HG03378 (cell line): ENCODE measurements at regions not wholly inside any gene's neighbourhood (a gene's known extent, or its start where the extent isn't known, plus 50 kb on each side); places are given as distances from the start of the nearest gene placed in this dataset.
A peak's percentile ranks its signal among the peaks of the same experiment; 100 is the strongest.
"Not testable (repeated sequence)": the region's sequence is repeated elsewhere in the genome, so short reads cannot be mapped to it uniquely, and the experiment has no call there.

Experiments used
- ATAC-seq: cut with Tn5 transposase; IDR thresholded peaks from one replicate; pipeline ENCODE4 v1.9.1; 2021; ENCODE audit warnings: mild to moderate bottlenecking, moderate library complexity; ENCODE audit not compliant: unreplicated experiment

DNA sequence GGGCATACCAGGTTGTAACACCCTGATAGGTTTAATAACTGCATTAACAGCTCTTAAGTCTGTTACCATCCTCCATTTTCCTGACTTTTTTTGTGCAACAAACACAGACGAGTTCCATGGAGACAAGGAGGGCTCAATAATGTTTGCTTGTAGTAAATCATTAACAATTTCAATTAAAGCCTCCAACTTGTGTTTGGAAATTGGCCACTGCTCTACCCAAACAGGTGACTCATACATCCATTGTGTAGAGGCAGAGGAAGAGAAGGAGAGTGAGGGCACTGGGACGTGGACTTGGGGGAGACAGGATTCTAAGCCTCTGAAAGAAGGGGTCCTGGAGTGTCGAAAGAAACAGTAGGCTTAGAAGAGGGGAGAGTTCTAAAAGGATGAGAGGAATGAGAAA is 213.6 kb upstream of the KCNN2 start:
- ATAC-seq, result no peak

- not testable (repeated sequence) for ATAC-seq
These were observed 213.1 kb upstream of the KCNN2 start for GRCh38 chr5:114148728-114149127.

DNA sequence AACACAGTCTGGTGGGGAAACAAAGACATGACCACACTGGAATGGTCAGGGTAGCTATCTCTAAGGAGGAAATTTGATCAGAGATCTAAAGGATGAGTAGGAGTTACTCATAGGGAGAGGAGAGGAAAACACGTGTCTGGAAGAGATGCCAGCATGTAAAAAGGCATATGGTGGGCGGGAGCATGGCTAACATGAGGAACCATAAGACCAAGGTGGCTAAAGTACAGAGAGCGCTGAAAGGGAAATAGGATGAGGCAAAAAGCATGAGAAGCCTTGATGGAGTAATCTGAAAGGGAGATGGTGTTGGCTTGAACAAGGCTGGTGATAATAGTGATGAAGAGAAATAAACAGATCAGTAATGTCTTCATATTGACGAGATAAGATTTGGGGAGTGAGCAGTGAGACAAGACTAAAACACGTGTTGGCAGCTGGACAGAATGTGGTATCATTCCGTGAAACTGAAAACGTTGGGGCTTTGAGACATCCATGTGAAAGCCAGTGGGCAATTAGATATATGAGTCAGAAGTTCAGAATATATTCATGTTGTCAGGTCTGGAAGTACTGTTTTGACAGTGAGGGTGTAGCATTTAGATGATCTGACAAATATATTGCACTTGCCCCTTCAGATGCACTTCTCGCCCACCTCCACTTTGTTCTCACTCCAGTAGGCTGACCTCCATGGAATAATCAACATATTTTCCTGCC is 209.1 kb upstream of the KCNN2 start:
- no peak for ATAC-seq

- no peak for ATAC-seq
These were observed 208.5 kb upstream of the KCNN2 start for GRCh38 chr5:114153392-114153791.

- ATAC-seq, result no peak
These were observed 208.0 kb upstream of the KCNN2 start for GRCh38 chr5:114153833-114154232.

DNA sequence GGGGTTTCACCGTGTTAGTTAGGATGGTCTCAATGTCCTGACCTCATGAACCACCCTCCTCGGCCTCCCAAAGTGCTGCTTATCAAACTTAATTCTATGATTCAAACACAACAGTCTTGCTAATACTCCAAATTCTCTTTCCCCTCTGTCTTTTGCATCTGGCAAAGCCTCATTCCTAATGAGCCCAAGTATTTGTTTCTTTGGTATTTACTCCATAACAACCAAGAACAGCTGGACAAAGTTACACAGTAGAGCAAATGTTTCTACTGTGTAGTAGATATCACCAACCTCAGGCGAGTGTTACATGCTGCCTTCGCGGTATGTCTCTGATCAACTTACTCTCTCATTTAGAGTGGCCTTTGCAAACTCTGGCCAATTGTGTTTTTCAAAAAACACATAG is 195.8 kb upstream of the KCNN2 start:
- ATAC-seq, result no peak

GRCh38 chr5:114174131-114174530 is 187.7 kb upstream of the KCNN2 start:
- ATAC-seq, result no peak

DNA sequence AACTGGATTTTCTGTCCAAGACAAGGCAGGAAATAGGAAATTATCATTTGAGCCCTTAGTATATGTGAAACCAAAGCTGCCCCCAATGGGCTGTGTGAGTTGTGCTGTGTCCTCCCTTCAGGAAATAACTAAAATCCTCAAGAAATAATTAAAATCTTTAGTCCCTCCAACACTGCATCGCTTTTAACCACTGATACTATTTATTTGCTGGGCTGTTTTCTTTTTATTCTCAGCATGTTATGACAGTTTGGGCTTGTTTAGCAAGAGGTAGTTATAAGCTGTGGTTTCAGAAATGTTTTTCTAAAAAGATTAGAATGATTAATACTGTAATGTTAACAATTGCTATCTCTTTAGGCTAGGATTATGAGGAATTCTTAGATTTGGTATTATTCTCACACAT is 187.0 kb upstream of the KCNN2 start:
- ATAC-seq, result no peak

DNA sequence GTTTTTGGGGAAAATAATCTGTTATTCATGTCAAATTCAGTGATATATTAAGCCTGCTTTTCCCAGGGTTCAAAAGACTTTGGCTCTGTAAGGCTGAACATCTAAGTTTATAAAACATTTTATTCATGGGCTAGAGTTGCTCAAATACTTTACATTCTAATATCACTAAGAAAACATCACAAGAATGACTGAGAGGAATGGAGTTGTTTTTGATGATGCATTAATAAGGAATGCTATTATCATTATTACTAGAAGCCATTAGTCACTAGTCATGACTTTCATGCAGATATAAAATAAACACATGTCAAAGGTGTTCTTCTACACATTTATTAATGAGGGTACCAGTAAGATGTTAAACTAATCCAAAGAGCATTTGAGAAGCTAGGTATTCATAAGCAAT is 185.5 kb upstream of the KCNN2 start:
- no peak for ATAC-seq

DNA sequence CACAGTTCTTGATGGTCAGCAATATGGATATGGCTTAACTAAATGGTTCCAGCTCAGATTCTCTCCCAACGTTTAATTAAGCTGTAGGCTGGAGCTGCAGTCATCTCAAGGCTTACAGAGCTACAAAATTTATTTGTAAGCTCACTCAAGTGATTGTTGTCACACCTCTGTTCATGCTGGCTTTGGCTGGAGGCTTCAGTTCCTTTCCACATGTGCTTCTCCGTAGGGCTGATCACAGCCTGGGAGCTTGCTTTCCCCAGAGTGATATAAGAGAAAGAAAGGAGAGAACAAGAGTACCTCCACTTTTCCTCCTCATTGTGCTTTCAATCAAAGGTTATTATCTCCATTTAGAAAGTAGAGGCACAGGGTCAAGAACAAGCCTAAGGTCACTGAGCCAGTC is 182.7 kb upstream of the KCNN2 start:
- ATAC-seq, result no peak

DNA sequence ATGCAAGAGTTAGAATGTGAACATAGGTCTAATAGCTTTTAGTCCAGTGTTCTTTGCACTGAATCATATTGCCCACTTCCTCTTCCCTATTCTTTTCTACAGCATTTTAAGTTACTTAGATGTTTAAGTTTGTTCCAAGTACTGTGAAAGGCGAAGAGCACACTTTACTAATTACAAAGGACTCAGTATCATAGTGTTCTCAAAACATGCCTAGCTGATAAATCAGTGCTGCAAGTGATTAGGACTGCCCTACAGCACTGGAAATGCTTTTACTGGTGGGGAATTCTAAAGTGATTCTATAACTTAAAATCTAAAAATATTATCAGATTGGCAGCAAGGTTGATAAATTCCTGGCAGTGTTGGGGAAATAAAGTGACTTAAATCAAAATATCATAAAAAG is 177.9 kb upstream of the KCNN2 start:
- no peak for ATAC-seq

- no peak for ATAC-seq
These were observed 176.6 kb upstream of the KCNN2 start for GRCh38 chr5:114185274-114185673.

GRCh38 chr5:114191441-114191840 is 170.4 kb upstream of the KCNN2 start:
- no peak for ATAC-seq

GRCh38 chr5:114192108-114192507 is 169.8 kb upstream of the KCNN2 start:
- no peak for ATAC-seq

DNA sequence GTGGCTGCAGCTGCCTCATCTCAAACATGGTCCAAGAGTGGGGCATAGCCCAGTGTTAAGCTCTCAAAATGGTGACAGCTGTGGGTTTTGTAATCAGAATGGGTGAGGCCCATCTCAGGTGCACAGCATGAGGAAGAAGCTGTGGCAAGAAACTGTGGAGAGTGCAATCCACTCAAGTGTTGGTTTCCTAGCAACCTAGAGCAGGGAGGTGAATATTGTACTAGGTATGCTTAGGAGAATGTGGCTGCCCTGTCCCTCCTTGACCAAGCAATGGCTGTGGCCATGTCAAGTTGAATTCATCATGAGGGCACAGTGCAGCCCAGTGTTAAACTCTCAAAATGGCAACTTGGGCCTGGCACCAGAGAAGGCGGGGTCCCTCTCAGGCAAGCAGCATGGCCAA is 160.5 kb upstream of the KCNN2 start:
- ATAC-seq, result no peak

- no peak for ATAC-seq
These were observed 156.9 kb upstream of the KCNN2 start for GRCh38 chr5:114204923-114205322.

GRCh38 chr5:114206640-114207039 is 155.2 kb upstream of the KCNN2 start:
- ATAC-seq, result no peak

DNA sequence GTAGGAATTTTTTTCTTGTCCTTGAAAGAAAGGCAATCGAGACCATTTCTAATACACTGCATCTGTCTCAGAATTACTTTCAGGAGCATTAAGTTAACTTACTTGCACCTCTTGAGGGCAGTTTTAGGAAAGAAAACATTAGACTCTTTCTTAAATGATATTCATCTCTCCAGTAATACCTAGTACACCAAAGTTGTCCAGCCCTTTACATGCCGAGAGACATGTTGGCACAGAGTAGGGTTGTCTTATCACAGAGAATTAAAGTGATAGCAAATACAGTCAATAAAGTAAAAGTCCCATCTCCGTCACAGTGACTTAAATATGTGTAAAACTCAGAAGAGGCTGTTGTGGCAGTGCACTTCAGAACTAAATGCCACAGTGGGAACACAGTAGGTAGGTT is 154.3 kb upstream of the KCNN2 start:
- ATAC-seq, result no peak

GRCh38 chr5:114208120-114208519 is 153.8 kb upstream of the KCNN2 start:
- no peak for ATAC-seq

- no peak for ATAC-seq
These were observed 153.3 kb upstream of the KCNN2 start for GRCh38 chr5:114208588-114208987.

DNA sequence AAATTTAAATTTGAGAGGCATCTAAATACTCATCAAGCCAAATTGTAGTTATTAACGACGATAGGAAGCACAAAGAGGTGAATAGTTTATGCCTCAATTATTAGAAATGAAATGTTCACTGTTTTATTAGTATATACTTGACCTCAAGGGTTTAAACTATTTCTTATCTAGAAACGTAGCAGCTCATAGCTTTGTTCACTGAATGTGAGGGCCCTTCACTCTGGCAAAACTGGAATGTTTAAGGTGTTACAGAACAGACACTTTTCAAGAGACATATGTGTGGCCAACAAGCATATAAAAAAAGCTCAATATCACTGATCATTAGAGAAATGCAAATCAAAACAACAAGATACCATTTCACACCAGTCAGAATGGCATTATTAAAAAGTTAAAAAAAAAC is 151.2 kb upstream of the KCNN2 start:
- ATAC-seq, result no peak

- no peak for ATAC-seq
These were observed 140.1 kb upstream of the KCNN2 start for GRCh38 chr5:114221807-114222206.

DNA sequence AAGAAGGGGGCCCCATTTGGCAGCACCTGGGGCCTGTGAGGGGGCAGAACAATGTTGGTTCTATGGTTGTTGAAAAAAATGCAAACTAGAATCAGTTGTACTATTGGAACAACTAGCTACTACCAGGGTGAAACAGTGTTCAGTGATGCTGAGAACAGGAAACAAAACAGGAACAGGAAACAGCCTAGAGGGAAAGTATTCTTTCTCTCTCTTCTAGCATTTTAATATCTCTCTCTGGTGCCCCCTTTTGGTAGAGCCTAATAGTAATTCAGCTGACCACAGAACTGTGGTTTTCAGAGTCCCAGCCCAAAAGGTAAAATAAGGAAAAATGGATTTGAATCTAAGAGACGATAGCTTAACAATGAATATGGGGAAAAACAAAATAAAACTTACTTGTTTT is 138.0 kb upstream of the KCNN2 start:
- ATAC-seq, result peak; percentile 56
